Body of pancreas (tissue), 4 donors: ENCODE measurements at regions not wholly inside any gene's neighbourhood (a gene's known extent, or its start where the extent isn't known, plus 50 kb on each side); places are given as distances from the start of the nearest gene placed in this dataset.

Source experiments
- POLR2A ChIP-seq, 3 donors: fragments of 450-650 bp; IDR thresholded peaks; one replicate each; pipeline ENCODE4 v1.6.1; 2016; ENCODE audit warnings: antibody characterized with exemption in 3 of 3, mild to moderate bottlenecking in 2 of 3
- TF ChIP-seq, protein P1 (sequence below), 7 experiments: fragments of 450-650 bp in 4 of 7; fragments of 200-600 bp in 3 of 7; sonication (generic) in 3 of 7; IDR thresholded peaks; one replicate each; pipeline ENCODE4 v1.5.1; 2016 to 2019; ENCODE audit warnings: antibody characterized with exemption in 7 of 7

- TF ChIP-seq POLR2A (IDR thresholded peaks at IDR 0.05), result no peak
- TF ChIP-seq, protein P1, sequence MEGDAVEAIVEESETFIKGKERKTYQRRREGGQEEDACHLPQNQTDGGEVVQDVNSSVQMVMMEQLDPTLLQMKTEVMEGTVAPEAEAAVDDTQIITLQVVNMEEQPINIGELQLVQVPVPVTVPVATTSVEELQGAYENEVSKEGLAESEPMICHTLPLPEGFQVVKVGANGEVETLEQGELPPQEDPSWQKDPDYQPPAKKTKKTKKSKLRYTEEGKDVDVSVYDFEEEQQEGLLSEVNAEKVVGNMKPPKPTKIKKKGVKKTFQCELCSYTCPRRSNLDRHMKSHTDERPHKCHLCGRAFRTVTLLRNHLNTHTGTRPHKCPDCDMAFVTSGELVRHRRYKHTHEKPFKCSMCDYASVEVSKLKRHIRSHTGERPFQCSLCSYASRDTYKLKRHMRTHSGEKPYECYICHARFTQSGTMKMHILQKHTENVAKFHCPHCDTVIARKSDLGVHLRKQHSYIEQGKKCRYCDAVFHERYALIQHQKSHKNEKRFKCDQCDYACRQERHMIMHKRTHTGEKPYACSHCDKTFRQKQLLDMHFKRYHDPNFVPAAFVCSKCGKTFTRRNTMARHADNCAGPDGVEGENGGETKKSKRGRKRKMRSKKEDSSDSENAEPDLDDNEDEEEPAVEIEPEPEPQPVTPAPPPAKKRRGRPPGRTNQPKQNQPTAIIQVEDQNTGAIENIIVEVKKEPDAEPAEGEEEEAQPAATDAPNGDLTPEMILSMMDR (IDR thresholded peaks at IDR 0.05), result no peak
Observed at GRCh38 chr11:23370580-23371275, 510.5 kb upstream of the CCDC179 start.
